HCT116 (cell line): ENCODE measurements at regions not wholly inside any gene's neighbourhood (a gene's known extent, or its start where the extent isn't known, plus 50 kb on each side); places are given as distances from the start of the nearest gene placed in this dataset.

Experiments used
- ATAC-seq: fragments of 200-7000 bp; cut with Tn5 transposase; 2 replicates; pipeline ENCODE4 v1.9.1; 2020; ENCODE audit warnings: mild to moderate bottlenecking, moderate library complexity
- BruUV-seq: library from RNA; stranded (reverse); fragments of 400-500 nt; replicated peaks from 2 replicates; lab custom pipeline; 2021; lab: Mats Ljungman, UMichigan
- CTCF ChIA-PET: fragments of 300-600 bp; sonication (Branson Sonifier 250); formaldehyde crosslinking; loops from one replicate; lab custom pipeline; 2021; ENCODE audit warnings: antibody characterized with exemption; lab: Charles Lee
- POLR2A ChIA-PET: fragments of 300-600, 350-600 bp; sonication (Branson Sonifier 250); formaldehyde crosslinking; loops from one replicate; lab custom pipeline; 2021; ENCODE audit warnings: antibody characterized with exemption; lab: Charles Lee
- RAD21 ChIA-PET, 2 experiments: fragments of 300-600 bp; sonication (Branson Sonifier 250); formaldehyde crosslinking; loops; one replicate each; lab custom pipeline; 2023; ENCODE audit warnings: low total read pairs in 2 of 2; ENCODE audit not compliant: uncharacterized antibody in 2 of 2, unreplicated experiment in 2 of 2, low non-redundant PET in 1 of 2; lab: Charles Lee
- DNase-seq: peaks from one replicate; pipeline ENCODE4 v3.0.0-alpha.2; 2010; ENCODE audit warnings: low read depth, low spot score
- H2AFZ ChIP-seq: fragments of 200-600 bp; shearing (Covaris generic), sonication (generic); 2 replicates; pipeline ENCODE4 v1.6.1; 2017; ENCODE audit warnings: low read depth, mixed run types, mixed read lengths, antibody characterized with exemption, low read length; ENCODE audit not compliant: poor library complexity, severe bottlenecking
- H3K27ac ChIP-seq: 2 replicates; pipeline ENCODE4 v1.5.1; 2012; ENCODE audit warnings: low read depth, low read length
- H3K27me3 ChIP-seq: fragments of 200-600 bp; sonication (generic); 2 replicates; pipeline ENCODE4 v1.6.1; 2016; ENCODE audit warnings: mixed run types, low read length, mixed read lengths; ENCODE audit not compliant: insufficient read depth
- H3K36me3 ChIP-seq, 2 experiments: fragments of 200-500 bp in 1 of 2; fragments of 200-600 bp in 1 of 2; sonication (Bioruptor generic) in 1 of 2; sonication (generic) in 1 of 2; 2 replicates each; pipeline versions ENCODE4 v1.5.1 to v1.6.1; 2014 to 2016; ENCODE audit warnings: low read length in 2 of 2, inconsistent platforms in 1 of 2, mixed read lengths in 1 of 2, mixed run types in 1 of 2; ENCODE audit not compliant: insufficient read depth in 2 of 2, control insufficient read depth in 1 of 2
- H3K4me1 ChIP-seq, 2 experiments: fragments of 200-600 bp in 1 of 2; sonication (generic) in 1 of 2; 2 replicates each; pipeline versions ENCODE4 v1.5.1 to v1.6.1; 2012 to 2017; ENCODE audit warnings: low read length in 2 of 2, inconsistent platforms in 1 of 2, mild to moderate bottlenecking in 1 of 2, mixed read lengths in 1 of 2, mixed run types in 1 of 2, moderate library complexity in 1 of 2; ENCODE audit not compliant: insufficient read depth in 2 of 2, control insufficient read depth in 1 of 2
- H3K4me2 ChIP-seq: fragments of 200-600 bp; sonication (generic); 2 replicates; pipeline ENCODE4 v1.6.1; 2017; ENCODE audit warnings: mixed run types, low read length, mixed read lengths
- H3K4me3 ChIP-seq, 2 experiments: fragments of 200-600 bp in 1 of 2; sonication (generic) in 1 of 2; replicated peaks in 1 of 2; 2 replicates each; pipeline ENCODE4 v1.5.1; 2011 to 2016; ENCODE audit warnings: low read length in 2 of 2, control low read depth in 1 of 2, low read depth in 1 of 2, mild to moderate bottlenecking in 1 of 2, mixed read lengths in 1 of 2, mixed run types in 1 of 2
- H3K79me2 ChIP-seq: fragments of 200-600 bp; sonication (generic); 2 replicates; pipeline ENCODE4 v1.6.1; 2017; ENCODE audit warnings: mild to moderate bottlenecking, mixed run types, low read length, moderate library complexity, mixed read lengths; ENCODE audit not compliant: insufficient read depth
- H3K9ac ChIP-seq: fragments of 200-600 bp; sonication (generic); 2 replicates; pipeline ENCODE4 v1.6.1; 2016; ENCODE audit warnings: low read length, mixed read lengths
- H3K9me2 ChIP-seq: fragments of 200-600 bp; sonication (generic), shearing (Covaris generic); 2 replicates; pipeline ENCODE4 v1.6.1; 2017; ENCODE audit warnings: mixed run types, mild to moderate bottlenecking, moderate library complexity; ENCODE audit not compliant: insufficient read depth
- H3K9me3 ChIP-seq, 2 experiments: fragments of 200-500 bp in 1 of 2; fragments of 200-600 bp in 1 of 2; sonication (Bioruptor generic) in 1 of 2; sonication (generic) in 1 of 2; 2 replicates each; pipeline ENCODE4 v1.6.1; 2014 to 2017; ENCODE audit warnings: low read length in 2 of 2, mixed read lengths in 2 of 2, inconsistent platforms in 1 of 2, low read depth in 1 of 2, mild to moderate bottlenecking in 1 of 2, mixed run types in 1 of 2, moderate library complexity in 1 of 2; ENCODE audit not compliant: control insufficient read depth in 1 of 2, insufficient read depth in 1 of 2
- H4K20me1 ChIP-seq: fragments of 200-600 bp; sonication (generic), shearing (Covaris generic); 2 replicates; pipeline ENCODE4 v1.6.1; 2017; ENCODE audit warnings: mixed run types, mild to moderate bottlenecking, moderate library complexity; ENCODE audit not compliant: insufficient read depth
- CEBPB ChIP-seq: IDR thresholded peaks from 2 replicates; pipeline ENCODE4 v1.6.1; 2012; ENCODE audit warnings: low read depth
- EGR1 ChIP-seq: IDR thresholded peaks from 2 replicates; pipeline ENCODE4 v1.6.1; 2012; ENCODE audit warnings: low read depth
- ELF1 ChIP-seq: IDR thresholded peaks from 2 replicates; pipeline ENCODE4 v1.6.1; 2012; ENCODE audit warnings: low read depth, borderline replicate concordance
- EZH2 ChIP-seq: fragments of 200-600 bp; sonication (generic); IDR thresholded peaks from 2 replicates; pipeline ENCODE4 v1.6.1; 2017; ENCODE audit warnings: antibody characterized with exemption, mixed run types
- POLR2A ChIP-seq: IDR thresholded peaks from 2 replicates; pipeline ENCODE4 v1.7.0; 2011; ENCODE audit warnings: borderline replicate concordance; ENCODE audit not compliant: insufficient read depth, insufficient read length; ENCODE audit errors: extremely low read depth
- SP1 ChIP-seq: IDR thresholded peaks from 2 replicates; pipeline ENCODE4 v1.6.1; 2012; ENCODE audit warnings: low read depth
- SRF ChIP-seq: IDR thresholded peaks from 2 replicates; pipeline ENCODE4 v1.6.1; 2012; ENCODE audit warnings: low read depth
- ZFX ChIP-seq: fragments of 450-650 bp; IDR thresholded peaks from 2 replicates; pipeline ENCODE4 v1.6.1; 2017
- intact Hi-C: fragments of 100-400 bp; cut with micrococcal nuclease; formaldehyde crosslinking; loops from 2 replicates; pipeline ENCODE4 v1.10.0; 2022
- TF ChIP-seq, protein P1 (sequence below): IDR thresholded peaks from 2 replicates; pipeline ENCODE4 v1.6.1; 2012; ENCODE audit warnings: low read depth
- TF ChIP-seq, protein P2 (sequence below): IDR thresholded peaks from 2 replicates; pipeline ENCODE4 v1.6.1; 2012
- TF ChIP-seq, protein P3 (sequence below): IDR thresholded peaks from 2 replicates; pipeline ENCODE4 v1.6.1; 2011; ENCODE audit warnings: mild to moderate bottlenecking, low read length, moderate library complexity; ENCODE audit not compliant: insufficient replicate concordance; ENCODE audit errors: extremely low read depth

DNA sequence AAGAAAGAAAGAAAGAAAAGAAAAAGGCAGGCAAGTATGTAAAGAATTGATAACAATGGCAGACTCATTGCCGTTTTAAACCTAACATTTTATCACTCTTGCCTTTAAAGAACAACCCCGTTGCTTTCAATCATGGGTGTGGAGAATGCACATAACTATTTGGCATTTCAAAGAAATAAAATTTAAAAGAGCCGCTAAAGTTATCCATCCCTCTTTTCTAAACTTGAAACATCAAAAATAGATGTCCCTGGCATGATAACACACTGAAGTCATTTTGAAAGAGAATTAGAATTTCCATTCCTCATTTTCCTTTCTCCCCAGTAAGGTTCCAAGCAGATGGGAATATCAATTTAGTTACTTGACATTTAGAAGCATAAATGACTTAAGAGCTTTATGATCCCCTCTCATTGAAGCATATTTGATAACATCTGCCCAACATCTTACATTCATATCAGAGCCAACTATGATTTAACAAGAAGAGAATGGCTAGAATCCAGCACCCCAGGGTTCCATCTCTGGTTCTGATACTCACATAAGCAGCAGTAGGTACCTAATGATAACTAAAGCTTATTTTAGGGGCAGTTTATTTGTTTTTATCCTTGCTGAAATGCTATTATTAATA lies 529.6 kb upstream of the LRRC4C start:
- Histone ChIP-seq H3K9me3 (peaks cover 7 to 9% of the 10 kb centered on the region in 2 experiments; a peak in 2 of 4 replicates), H3K4me2 (no peak overlapping the region), H3K9ac (no peak overlapping the region), H3K27me3 (no peaks in the 10 kb centered on the region), H3K36me3 (no peaks in the 10 kb centered on the region), H3K79me2 (no peaks in the 10 kb centered on the region), H2AFZ (no peak overlapping the region), H3K4me1 (no peaks in the 10 kb centered on the region), H4K20me1 (no peaks in the 10 kb centered on the region), H3K9me2 (no peaks in the 10 kb centered on the region), H3K27ac (no peak overlapping the region), H3K4me3 (no peak overlapping the region)
- intact Hi-C loops = no loop called here
- CTCF ChIA-PET = no interaction called here
- DNase-seq = no peak
- RAD21 ChIA-PET = no interaction called here
- no peak for ATAC-seq
- POLR2A ChIA-PET = no interaction called here
- BruUV-seq = no TSS peak
- TF ChIP-seq EZH2 (no peak), POLR2A (no peak), SP1 (no peak), SRF (no peak), CEBPB (no peak), ZFX (no peak), ELF1 (no peak), EGR1 (no peak)
- TF ChIP-seq, protein P1, sequence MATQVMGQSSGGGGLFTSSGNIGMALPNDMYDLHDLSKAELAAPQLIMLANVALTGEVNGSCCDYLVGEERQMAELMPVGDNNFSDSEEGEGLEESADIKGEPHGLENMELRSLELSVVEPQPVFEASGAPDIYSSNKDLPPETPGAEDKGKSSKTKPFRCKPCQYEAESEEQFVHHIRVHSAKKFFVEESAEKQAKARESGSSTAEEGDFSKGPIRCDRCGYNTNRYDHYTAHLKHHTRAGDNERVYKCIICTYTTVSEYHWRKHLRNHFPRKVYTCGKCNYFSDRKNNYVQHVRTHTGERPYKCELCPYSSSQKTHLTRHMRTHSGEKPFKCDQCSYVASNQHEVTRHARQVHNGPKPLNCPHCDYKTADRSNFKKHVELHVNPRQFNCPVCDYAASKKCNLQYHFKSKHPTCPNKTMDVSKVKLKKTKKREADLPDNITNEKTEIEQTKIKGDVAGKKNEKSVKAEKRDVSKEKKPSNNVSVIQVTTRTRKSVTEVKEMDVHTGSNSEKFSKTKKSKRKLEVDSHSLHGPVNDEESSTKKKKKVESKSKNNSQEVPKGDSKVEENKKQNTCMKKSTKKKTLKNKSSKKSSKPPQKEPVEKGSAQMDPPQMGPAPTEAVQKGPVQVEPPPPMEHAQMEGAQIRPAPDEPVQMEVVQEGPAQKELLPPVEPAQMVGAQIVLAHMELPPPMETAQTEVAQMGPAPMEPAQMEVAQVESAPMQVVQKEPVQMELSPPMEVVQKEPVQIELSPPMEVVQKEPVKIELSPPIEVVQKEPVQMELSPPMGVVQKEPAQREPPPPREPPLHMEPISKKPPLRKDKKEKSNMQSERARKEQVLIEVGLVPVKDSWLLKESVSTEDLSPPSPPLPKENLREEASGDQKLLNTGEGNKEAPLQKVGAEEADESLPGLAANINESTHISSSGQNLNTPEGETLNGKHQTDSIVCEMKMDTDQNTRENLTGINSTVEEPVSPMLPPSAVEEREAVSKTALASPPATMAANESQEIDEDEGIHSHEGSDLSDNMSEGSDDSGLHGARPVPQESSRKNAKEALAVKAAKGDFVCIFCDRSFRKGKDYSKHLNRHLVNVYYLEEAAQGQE = no peak
- TF ChIP-seq, protein P2, sequence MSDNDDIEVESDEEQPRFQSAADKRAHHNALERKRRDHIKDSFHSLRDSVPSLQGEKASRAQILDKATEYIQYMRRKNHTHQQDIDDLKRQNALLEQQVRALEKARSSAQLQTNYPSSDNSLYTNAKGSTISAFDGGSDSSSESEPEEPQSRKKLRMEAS = no peak
- TF ChIP-seq, protein P3, sequence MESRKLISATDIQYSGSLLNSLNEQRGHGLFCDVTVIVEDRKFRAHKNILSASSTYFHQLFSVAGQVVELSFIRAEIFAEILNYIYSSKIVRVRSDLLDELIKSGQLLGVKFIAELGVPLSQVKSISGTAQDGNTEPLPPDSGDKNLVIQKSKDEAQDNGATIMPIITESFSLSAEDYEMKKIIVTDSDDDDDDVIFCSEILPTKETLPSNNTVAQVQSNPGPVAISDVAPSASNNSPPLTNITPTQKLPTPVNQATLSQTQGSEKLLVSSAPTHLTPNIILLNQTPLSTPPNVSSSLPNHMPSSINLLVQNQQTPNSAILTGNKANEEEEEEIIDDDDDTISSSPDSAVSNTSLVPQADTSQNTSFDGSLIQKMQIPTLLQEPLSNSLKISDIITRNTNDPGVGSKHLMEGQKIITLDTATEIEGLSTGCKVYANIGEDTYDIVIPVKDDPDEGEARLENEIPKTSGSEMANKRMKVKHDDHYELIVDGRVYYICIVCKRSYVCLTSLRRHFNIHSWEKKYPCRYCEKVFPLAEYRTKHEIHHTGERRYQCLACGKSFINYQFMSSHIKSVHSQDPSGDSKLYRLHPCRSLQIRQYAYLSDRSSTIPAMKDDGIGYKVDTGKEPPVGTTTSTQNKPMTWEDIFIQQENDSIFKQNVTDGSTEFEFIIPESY = no peak
